BJ (cell line): ENCODE measurements at regions not wholly inside any gene's neighbourhood (a gene's known extent, or its start where the extent isn't known, plus 50 kb on each side); places are given as distances from the start of the nearest gene placed in this dataset.

ENCODE experiments used
- CTCF ChIA-PET: fragments of 350-600 bp; formaldehyde crosslinking; extraction: SDS; loops from one replicate; lab custom pipeline; 2021; ENCODE audit warnings: antibody characterized with exemption, inconsistent platforms; lab: Yijun Ruan, JAX
- POLR2A ChIA-PET: fragments of 300-600 bp; sonication (Branson Sonifier 250); formaldehyde crosslinking; extraction: SDS; loops from one replicate; lab custom pipeline; 2021; ENCODE audit warnings: antibody characterized with exemption; lab: Charles Lee
- DNase-seq: peaks from one replicate; pipeline ENCODE4 v3.0.0-alpha.2; 2011; ENCODE audit warnings: low read depth
- H3K27me3 ChIP-seq: 2 replicates; pipeline ENCODE4 v1.6.0; 2011; ENCODE audit warnings: low read length; ENCODE audit not compliant: control insufficient read depth, insufficient read depth
- H3K36me3 ChIP-seq: 2 replicates; pipeline ENCODE4 v1.5.1; 2011; ENCODE audit warnings: low read length; ENCODE audit not compliant: control insufficient read depth, insufficient read depth
- H3K4me3 ChIP-seq: 2 replicates; pipeline ENCODE4 v1.5.1; 2011; ENCODE audit warnings: low read depth, mild to moderate bottlenecking, control low read depth, low read length
- CTCF ChIP-seq: IDR thresholded peaks from 2 replicates; pipeline ENCODE4 v1.5.1; 2011; ENCODE audit warnings: low read depth, mild to moderate bottlenecking, control low read depth, inconsistent platforms, low read length, moderate library complexity; ENCODE audit not compliant: insufficient read depth

DNA sequence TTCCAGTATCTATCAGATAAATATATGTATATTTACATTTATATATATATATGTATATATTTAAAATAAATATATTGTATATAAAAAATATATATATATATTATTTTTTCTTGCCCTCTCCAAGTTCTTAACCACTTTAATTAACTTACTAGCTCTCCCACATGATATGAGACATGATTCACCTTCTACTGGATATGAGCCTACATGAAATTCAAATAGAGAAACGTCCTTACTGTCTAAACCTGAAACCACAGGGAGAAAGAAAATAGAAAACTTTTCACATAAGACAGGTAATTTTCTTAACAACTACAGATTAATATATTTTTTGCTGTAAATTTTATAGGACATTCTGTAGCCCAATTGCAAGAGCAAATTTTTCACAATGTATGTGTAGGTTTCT is 391.6 kb downstream of the ETS1 start:
- Histone ChIP-seq H3K36me3 (no peaks in the 10 kb centered on the region), H3K27me3 (no peaks in the 10 kb centered on the region), H3K4me3 (no peak overlapping the region)
- POLR2A ChIA-PET = no interaction called here
- DNase-seq = no peak
- CTCF ChIA-PET = no interaction called here
- TF ChIP-seq CTCF = no peak

GRCh38 chr11:128195057-128195751 is 392.2 kb downstream of the ETS1 start:
- no peak for DNase-seq
- POLR2A ChIA-PET = no interaction called here
- CTCF ChIA-PET = no interaction called here

GRCh38 chr11:128194216-128194615 is 393.1 kb downstream of the ETS1 start:
- DNase-seq = no peak

More at GRCh38 chr11:128195057-128195751, 392.2 kb downstream of the ETS1 start:
- H3K4me3 ChIP-seq = no peak overlapping the region
- no peaks in the 10 kb centered on the region for H3K27me3 ChIP-seq
- no peaks in the 10 kb centered on the region for H3K36me3 ChIP-seq
- no peak for TF ChIP-seq CTCF

DNA sequence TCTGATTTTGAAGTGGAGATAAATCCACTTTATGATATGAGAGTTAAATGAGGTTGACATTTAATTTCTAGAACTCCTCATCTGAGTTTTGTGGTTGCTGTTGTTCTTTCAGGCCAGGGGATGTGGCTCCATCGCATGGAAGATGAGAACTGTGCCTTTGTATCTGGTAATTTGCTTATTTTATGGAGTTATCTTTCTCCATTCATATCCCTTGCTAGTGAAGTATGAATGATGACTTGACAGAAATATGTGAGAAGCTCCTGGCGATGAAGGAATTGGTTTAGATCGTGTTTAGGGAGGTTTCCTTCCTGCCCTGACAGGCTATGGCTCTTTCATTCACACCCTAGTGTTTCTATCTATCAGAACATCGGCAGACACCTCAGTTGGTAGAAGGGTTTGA is 393.7 kb downstream of the ETS1 start:
- ChIA-PET POLR2A (no interaction called here), CTCF (no interaction called here)
- Histone ChIP-seq H3K4me3 (no peak overlapping the region), H3K36me3 (no peaks in the 10 kb centered on the region), H3K27me3 (no peaks in the 10 kb centered on the region)
- TF ChIP-seq CTCF = no peak
- no peak for DNase-seq

More at GRCh38 chr11:128194216-128194615, 393.1 kb downstream of the ETS1 start:
- Histone ChIP-seq H3K36me3 (no peaks in the 10 kb centered on the region), H3K4me3 (no peak overlapping the region), H3K27me3 (no peaks in the 10 kb centered on the region)
- TF ChIP-seq CTCF = no peak
- ChIA-PET POLR2A (no interaction called here), CTCF (no interaction called here)

- DNase-seq = no peak
- H3K27me3 ChIP-seq = no peaks in the 10 kb centered on the region
- no peak for TF ChIP-seq CTCF
- no peaks in the 10 kb centered on the region for H3K36me3 ChIP-seq
- CTCF ChIA-PET = interaction anchor here (1.1 kb wide), 1 partner anchor 17 kb away, joined by 3 read pairs; no protein-coding TSS in a partner anchor
- POLR2A ChIA-PET = no interaction called here
- H3K4me3 ChIP-seq = no peak overlapping the region
These were observed 397.0 kb downstream of the ETS1 start for GRCh38 chr11:128190312-128190711.
